Epithelial cell of esophagus (primary cell): ENCODE measurements at regions not wholly inside any gene's neighbourhood (a gene's known extent, or its start where the extent isn't known, plus 50 kb on each side); places are given as distances from the start of the nearest gene placed in this dataset.
"Not testable (repeated sequence)": the region's sequence is repeated elsewhere in the genome, so short reads cannot be mapped to it uniquely, and the experiment has no call there.

ENCODE experiments used
- DNase-seq: peaks from one replicate; pipeline ENCODE4 v3.0.0; 2010; ENCODE audit warnings: low read depth
- H3K4me3 ChIP-seq: 2 replicates; pipeline ENCODE4 v1.5.1; 2011; ENCODE audit warnings: mild to moderate bottlenecking, low read length, control low read depth
- TF ChIP-seq, protein P1 (sequence below): IDR thresholded peaks from 2 replicates; pipeline ENCODE4 v1.5.1; 2011; ENCODE audit warnings: low read depth, mild to moderate bottlenecking, low read length, control low read depth, inconsistent platforms; ENCODE audit not compliant: insufficient read depth; ENCODE audit errors: missing control alignments

DNA sequence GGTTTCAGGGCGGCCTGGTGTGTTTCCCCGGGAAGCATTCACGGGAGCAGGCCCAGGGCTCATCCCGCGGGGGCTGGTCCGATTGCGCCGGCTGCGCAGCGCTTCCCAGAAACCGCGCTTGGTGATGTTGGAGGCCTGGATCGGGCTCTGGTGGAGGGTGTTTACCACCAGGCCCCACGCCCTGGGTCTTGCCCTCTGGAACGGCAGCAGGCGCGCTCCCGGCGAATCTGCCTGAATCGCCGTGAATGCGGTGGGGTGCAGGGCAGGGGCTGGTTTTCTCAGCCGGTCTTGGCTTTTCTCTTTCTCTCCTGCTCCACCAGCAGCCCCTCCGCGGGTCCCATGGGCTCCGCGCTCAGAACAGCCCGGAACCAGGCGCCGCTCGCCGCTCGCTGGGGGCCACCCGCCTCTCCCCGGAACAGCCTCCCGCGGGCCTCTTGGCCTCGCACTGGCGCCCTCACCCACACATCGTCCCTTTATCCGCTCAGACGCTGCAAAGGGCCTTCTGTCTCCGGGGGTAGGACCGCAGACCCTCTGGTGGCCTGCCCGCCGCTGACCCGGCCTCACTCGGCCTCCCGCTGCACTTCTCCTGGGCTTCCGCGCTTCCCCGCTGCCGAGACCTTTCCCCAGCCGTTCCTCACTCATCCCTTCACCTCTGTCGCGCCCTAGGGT, 69.4 kb upstream of the GJB6 start:
- TF ChIP-seq, protein P1, sequence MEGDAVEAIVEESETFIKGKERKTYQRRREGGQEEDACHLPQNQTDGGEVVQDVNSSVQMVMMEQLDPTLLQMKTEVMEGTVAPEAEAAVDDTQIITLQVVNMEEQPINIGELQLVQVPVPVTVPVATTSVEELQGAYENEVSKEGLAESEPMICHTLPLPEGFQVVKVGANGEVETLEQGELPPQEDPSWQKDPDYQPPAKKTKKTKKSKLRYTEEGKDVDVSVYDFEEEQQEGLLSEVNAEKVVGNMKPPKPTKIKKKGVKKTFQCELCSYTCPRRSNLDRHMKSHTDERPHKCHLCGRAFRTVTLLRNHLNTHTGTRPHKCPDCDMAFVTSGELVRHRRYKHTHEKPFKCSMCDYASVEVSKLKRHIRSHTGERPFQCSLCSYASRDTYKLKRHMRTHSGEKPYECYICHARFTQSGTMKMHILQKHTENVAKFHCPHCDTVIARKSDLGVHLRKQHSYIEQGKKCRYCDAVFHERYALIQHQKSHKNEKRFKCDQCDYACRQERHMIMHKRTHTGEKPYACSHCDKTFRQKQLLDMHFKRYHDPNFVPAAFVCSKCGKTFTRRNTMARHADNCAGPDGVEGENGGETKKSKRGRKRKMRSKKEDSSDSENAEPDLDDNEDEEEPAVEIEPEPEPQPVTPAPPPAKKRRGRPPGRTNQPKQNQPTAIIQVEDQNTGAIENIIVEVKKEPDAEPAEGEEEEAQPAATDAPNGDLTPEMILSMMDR = no peak
- DNase-seq = no peak
- H3K4me3 ChIP-seq = no peak overlapping the region

DNA sequence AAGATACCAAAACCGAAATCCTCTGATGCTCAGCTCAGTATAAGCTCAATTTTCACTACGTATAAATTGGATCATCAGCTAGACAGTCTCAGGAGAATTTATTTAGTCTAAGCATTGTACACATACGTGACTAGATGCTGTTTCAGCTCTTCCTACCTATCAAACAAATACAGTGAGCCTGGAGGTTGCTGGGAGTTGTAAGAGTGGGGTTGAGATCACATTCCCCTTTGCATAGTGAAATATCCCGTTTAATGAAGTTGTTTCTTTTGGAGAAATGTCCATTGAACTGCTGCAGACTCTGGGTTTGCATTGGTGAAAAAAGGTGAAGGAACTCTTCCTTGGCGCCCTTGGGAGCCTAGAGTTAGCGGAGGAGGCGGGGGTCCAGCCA, 68.9 kb upstream of the GJB6 start:
- no peak for DNase-seq
- no peak overlapping the region for H3K4me3 ChIP-seq
- TF ChIP-seq, protein P1 = no peak

DNA sequence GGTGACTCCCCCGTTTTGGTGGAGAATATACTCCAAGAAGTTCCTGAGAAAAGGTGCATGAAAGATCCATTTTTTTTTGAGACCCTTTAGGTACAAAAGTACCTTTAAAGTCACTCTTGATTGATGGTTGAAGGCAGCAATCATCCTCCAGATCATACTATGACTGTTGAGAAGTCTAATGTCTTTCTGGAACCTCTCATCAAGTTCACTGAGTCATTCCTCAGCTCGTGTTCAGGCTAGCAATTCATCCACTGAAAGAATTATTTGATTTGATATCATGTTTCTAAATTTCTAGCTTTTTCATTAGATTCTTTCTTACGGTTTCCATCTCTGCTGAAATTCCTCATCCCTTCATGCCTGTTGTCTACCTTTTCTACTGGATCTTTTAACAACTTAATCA, 65.1 kb upstream of the GJB6 start:
- TF ChIP-seq, protein P1 = no peak
- H3K4me3 ChIP-seq = no peak overlapping the region
- DNase-seq = peak; percentile 66

DNA sequence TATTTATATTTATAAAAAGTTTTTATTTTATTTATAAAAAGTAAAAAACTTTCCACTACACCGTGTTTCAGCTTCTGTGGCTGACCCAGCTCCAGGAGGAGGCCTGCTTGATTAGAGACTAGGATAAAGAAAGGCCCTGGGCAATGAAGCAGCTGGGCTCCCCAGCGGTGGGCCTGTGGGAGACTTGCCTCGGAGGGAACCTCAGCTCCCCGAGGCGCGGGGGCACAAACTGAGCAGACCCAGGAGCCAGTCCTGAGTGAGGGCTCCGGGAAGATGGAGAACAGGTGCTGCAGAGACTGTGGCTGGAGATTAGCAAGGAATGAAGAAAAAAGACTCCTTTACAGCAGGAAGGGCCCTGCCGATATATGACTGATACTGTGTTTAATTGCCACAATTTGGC, 63.8 kb upstream of the GJB6 start:
- H3K4me3 ChIP-seq = no peak overlapping the region
- TF ChIP-seq, protein P1 = no peak
- no peak for DNase-seq

DNA sequence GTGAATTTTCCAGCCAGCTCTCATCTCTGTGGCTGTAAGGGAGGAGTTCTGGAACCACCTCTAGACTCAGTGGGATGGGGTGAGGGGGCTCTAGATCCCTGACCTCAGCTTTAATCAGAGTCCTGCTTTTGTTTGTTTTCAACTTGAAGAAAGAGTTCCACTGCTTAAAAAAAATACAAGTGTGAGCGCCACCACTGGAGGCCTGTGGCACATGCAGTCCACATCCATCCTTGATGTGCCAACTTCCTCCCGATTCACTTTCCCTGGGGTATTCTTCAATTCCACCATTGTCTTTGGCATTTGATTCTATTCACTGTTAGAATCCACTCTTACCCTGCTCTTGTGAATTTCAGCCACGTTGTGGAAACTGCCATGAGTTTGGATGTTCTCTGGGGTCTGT, 62.4 kb upstream of the GJB6 start:
- no peak overlapping the region for H3K4me3 ChIP-seq
- DNase-seq = no peak
- TF ChIP-seq, protein P1 = no peak

DNA sequence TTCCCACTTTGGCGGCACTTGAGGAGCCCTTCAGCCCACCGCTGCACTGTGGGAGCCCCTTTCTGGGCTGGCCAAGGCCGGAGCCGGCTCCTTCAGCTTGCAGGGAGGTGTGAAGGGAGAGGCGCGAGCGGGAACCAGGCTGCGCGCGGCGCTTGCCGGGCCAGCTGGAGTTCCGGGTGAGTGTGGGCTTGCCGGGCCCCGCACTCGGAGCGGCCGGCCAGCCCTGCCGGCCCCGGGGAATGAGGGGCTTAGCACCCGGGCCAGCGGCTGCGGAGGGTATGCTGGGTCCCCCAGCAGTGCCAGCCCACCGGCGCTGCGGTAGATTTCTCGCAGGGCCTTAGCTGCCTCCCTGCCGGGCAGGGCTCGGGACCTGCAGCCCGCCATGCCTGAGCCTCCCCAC, 60.2 kb upstream of the GJB6 start:
- DNase-seq, H3K4me3 ChIP-seq: not testable (repeated sequence)

DNA sequence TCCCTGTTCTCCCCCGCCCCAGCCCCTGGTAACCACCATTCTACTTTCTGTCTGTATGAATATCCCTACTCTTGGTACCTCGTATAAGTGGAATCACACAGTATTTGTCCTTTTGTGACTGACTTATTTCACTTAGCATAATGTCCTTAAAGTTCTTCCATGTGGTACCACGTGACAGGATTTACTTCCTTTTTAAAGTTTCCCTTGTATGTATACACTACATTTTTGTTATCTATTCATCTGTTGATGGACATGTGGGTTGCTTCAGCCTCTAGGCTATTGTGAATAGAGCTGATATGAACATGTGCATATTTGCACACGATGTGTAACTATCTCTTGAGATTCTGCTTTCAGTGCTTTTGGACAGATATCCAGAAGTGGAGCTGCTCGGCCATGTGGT, 59.6 kb upstream of the GJB6 start:
- TF ChIP-seq, protein P1 = no peak
- DNase-seq = no peak
- H3K4me3 ChIP-seq = no peak overlapping the region

DNA sequence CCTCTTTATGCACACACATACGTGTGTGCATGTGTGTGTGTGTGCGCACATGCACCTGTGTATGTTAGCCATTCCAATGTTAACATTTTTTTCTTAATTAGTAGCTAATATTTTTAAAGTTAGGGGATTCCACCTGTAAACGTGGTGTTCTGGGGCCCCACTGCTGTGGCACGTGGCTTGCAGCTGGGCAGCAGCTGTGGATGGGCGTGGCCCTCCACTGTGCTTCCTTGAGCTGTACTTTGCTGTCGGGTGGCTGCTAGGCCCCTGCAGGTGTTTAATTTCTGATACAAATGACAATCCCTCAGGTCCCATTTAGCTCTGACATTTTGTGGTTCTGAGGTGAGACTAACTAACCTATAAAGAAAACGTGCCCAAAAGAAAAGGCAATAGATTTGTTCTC, 58.9 kb upstream of the GJB6 start:
- no peak for DNase-seq
- TF ChIP-seq, protein P1 = no peak
- H3K4me3 ChIP-seq = no peak overlapping the region
